HFFc6 (cell line): ENCODE measurements at regions not wholly inside any gene's neighbourhood (a gene's known extent, or its start where the extent isn't known, plus 50 kb on each side); places are given as distances from the start of the nearest gene placed in this dataset.

Source experiments
- DNase-seq: peaks from one replicate; pipeline ENCODE4 v3.0.0-alpha.2; 2018
- H3K27ac Mint-ChIP-seq: 2 replicates; pipeline ENCODE4 v1.8.0; 2020; ENCODE audit warnings: mild to moderate bottlenecking, mixed read lengths
- H3K27me3 Mint-ChIP-seq: 2 replicates; pipeline ENCODE4 v1.8.0; 2021; ENCODE audit warnings: mild to moderate bottlenecking, moderate library complexity, mixed read lengths; ENCODE audit not compliant: insufficient read depth
- H3K36me3 Mint-ChIP-seq: 2 replicates; pipeline ENCODE4 v1.8.0; 2021; ENCODE audit warnings: low read depth, mixed read lengths
- H3K4me1 Mint-ChIP-seq: 2 replicates; pipeline ENCODE4 v1.8.0; 2020; ENCODE audit warnings: low read depth, mixed read lengths
- H3K4me3 Mint-ChIP-seq: 2 replicates; pipeline ENCODE4 v1.8.0; 2020; ENCODE audit warnings: mild to moderate bottlenecking, moderate library complexity, mixed read lengths
- H3K9me3 Mint-ChIP-seq: 2 replicates; pipeline ENCODE4 v1.8.0; 2020; ENCODE audit warnings: mild to moderate bottlenecking, mixed read lengths
- TF ChIP-seq, protein P1 (sequence below): fragments of 200-600 bp; sonication (generic); IDR thresholded peaks from 2 replicates; pipeline ENCODE4 v1.5.0; 2021; ENCODE audit warnings: antibody characterized with exemption, mild to moderate bottlenecking

- peaks cover 25% of the 10 kb centered on the region for H3K9me3 Mint-ChIP-seq
- DNase-seq: no peak
- no peaks in the 10 kb centered on the region for H3K27me3 Mint-ChIP-seq
- no peak overlapping the region for H3K4me3 Mint-ChIP-seq
- no peaks in the 10 kb centered on the region for H3K36me3 Mint-ChIP-seq
- no peaks in the 10 kb centered on the region for H3K4me1 Mint-ChIP-seq
- TF ChIP-seq, protein P1, sequence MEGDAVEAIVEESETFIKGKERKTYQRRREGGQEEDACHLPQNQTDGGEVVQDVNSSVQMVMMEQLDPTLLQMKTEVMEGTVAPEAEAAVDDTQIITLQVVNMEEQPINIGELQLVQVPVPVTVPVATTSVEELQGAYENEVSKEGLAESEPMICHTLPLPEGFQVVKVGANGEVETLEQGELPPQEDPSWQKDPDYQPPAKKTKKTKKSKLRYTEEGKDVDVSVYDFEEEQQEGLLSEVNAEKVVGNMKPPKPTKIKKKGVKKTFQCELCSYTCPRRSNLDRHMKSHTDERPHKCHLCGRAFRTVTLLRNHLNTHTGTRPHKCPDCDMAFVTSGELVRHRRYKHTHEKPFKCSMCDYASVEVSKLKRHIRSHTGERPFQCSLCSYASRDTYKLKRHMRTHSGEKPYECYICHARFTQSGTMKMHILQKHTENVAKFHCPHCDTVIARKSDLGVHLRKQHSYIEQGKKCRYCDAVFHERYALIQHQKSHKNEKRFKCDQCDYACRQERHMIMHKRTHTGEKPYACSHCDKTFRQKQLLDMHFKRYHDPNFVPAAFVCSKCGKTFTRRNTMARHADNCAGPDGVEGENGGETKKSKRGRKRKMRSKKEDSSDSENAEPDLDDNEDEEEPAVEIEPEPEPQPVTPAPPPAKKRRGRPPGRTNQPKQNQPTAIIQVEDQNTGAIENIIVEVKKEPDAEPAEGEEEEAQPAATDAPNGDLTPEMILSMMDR: no peak
- no peak overlapping the region for H3K27ac Mint-ChIP-seq
Measured at GRCh38 chr14:26218861-26219260, 379.0 kb downstream of the NOVA1 start.

DNA sequence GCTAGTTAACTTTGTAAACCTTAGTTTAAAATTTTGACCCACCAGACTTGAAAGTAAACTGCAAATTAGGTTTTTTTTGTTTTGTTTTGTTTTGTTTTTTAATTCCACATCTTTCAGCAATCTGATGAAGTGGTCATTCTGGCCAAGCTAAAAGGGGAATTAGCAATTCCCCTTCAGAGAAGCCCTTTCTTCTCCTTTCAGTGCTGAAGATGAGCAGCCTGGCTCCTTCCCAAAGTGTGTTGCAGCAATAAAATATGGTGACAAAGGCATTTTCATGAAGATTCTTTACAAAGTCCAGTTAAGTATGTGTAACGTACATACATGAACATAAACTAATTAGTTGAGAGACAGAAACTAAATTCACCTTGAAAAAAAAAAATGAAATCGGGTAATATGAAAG is 380.1 kb downstream of the NOVA1 start:
- H3K4me3 Mint-ChIP-seq: no peak overlapping the region
- peaks cover 23% of the 10 kb centered on the region for H3K9me3 Mint-ChIP-seq
- H3K4me1 Mint-ChIP-seq: no peaks in the 10 kb centered on the region
- no peak overlapping the region for H3K27ac Mint-ChIP-seq
- H3K36me3 Mint-ChIP-seq: no peaks in the 10 kb centered on the region
- TF ChIP-seq, protein P1: no peak
- no peak for DNase-seq
- H3K27me3 Mint-ChIP-seq: no peaks in the 10 kb centered on the region; the same call in 1 of the 2 replicates

DNA sequence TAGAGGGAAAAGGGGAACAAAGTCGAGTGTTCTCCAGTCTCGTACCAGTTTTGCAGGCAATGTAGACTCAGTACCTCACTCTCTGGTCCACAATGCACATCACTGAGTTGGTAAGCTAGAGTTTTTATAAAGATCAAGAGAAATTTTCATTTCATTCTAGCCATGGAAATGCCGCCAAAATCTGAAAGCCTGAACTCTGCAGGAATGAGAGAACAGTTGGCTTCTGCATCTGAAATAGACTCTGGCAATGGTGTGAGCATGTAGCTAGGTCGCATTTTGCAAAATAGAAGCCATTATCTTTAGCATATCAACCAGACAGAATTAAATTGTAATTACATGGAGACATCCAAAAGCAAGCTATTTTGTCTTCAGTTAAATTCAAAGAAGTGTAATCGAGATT is 381.0 kb downstream of the NOVA1 start:
- no peaks in the 10 kb centered on the region for H3K36me3 Mint-ChIP-seq
- H3K4me3 Mint-ChIP-seq: no peak overlapping the region
- TF ChIP-seq, protein P1: no peak
- no peaks in the 10 kb centered on the region; the same call in 1 of the 2 replicates for H3K27me3 Mint-ChIP-seq
- H3K27ac Mint-ChIP-seq: no peak overlapping the region
- H3K4me1 Mint-ChIP-seq: no peaks in the 10 kb centered on the region
- peaks cover 16% of the 10 kb centered on the region for H3K9me3 Mint-ChIP-seq
- DNase-seq: no peak

GRCh38 chr14:26213846-26214575 is 383.8 kb downstream of the NOVA1 start:
- Mint-ChIP-seq H3K9me3 (peaks cover 7% of the 10 kb centered on the region; the same call in 1 of the 2 replicates), H3K27ac (no peak overlapping the region), H3K4me3 (no peak overlapping the region), H3K27me3 (no peaks in the 10 kb centered on the region; the same call in 1 of the 2 replicates), H3K4me1 (no peaks in the 10 kb centered on the region), H3K36me3 (no peaks in the 10 kb centered on the region)
- no peak for DNase-seq
- TF ChIP-seq, protein P1: no peak

- Mint-ChIP-seq H3K4me3 (no peak overlapping the region), H3K9me3 (peaks cover 7% of the 10 kb centered on the region; the same call in 1 of the 2 replicates), H3K27me3 (peaks cover 1% of the 10 kb centered on the region), H3K36me3 (no peaks in the 10 kb centered on the region), H3K4me1 (no peaks in the 10 kb centered on the region), H3K27ac (no peak overlapping the region)
- TF ChIP-seq, protein P1: no peak
- DNase-seq: no peak
Measured at GRCh38 chr14:26209699-26210098, 388.1 kb downstream of the NOVA1 start.
